Heart right ventricle (tissue), 16 donors: ENCODE measurements at regions not wholly inside any gene's neighbourhood (a gene's known extent, or its start where the extent isn't known, plus 50 kb on each side); places are given as distances from the start of the nearest gene placed in this dataset.

Experiments
- ATAC-seq, 8 donors: fragments of 200-7000 bp; cut with Tn5 transposase; one replicate each; pipeline ENCODE4 v1.9.1; 2020; ENCODE audit warnings: mild to moderate bottlenecking in 8 of 8, moderate library complexity in 8 of 8, moderate number of reproducible peaks in 1 of 8
- DNase-seq, 2 donors: peaks; one replicate each; pipeline ENCODE4 v3.0.0-alpha.2; 2020
- H3K27ac ChIP-seq, 10 donors: fragments of 200-600 bp; sonication (generic) in 2 of 10; one replicate each; pipeline versions ENCODE4 v1.5.0 to v1.8.0; 2020 to 2022; ENCODE audit warnings: mild to moderate bottlenecking in 3 of 10
- H3K27me3 ChIP-seq, 7 donors: fragments of 200-600 bp; one replicate each; pipeline ENCODE4 v1.8.0; 2021 to 2022; ENCODE audit warnings: mild to moderate bottlenecking in 2 of 7
- H3K36me3 ChIP-seq, 9 donors: fragments of 200-600 bp; sonication (generic) in 1 of 9; one replicate each; pipeline versions ENCODE4 v1.5.0 to v1.8.0; 2020 to 2022; ENCODE audit warnings: mild to moderate bottlenecking in 2 of 9
- H3K4me1 ChIP-seq, 9 donors: fragments of 200-600 bp; sonication (generic) in 1 of 9; one replicate each; pipeline versions ENCODE4 v1.5.0 to v1.8.0; 2020 to 2022; ENCODE audit warnings: mild to moderate bottlenecking in 4 of 9
- H3K4me3 ChIP-seq, 10 donors: fragments of 200-600 bp; sonication (generic) in 2 of 10; one replicate each; pipeline versions ENCODE4 v1.5.0 to v1.8.0; 2020 to 2022; ENCODE audit warnings: mild to moderate bottlenecking in 7 of 10, moderate library complexity in 2 of 10
- H3K9me3 ChIP-seq, 11 donors: fragments of 200-600 bp in 10 of 11; sonication (generic) in 2 of 11; one replicate each; pipeline versions ENCODE4 v1.5.0 to v1.8.0; 2013 to 2022; ENCODE audit warnings: mild to moderate bottlenecking in 2 of 11, control low read depth in 1 of 11, moderate library complexity in 1 of 11
- WGBS, 2 donors: extraction: QIAGEN DNeasy Blood & Tissue Kit; methylation state at CpG; one replicate each; pipeline ENCODE4 v1.1.7; 2013; ENCODE audit warnings: inconsistent platforms in 1 of 2; 5-methylcytosine and 5-hydroxymethylcytosine counted together
- intact Hi-C, 10 donors: fragments of 100-400 bp; cut with DNase I; formaldehyde crosslinking; loops; one replicate each; pipeline versions ENCODE4 v1.11.1 to v1.14.2; 2022
- TF ChIP-seq, protein P1 (sequence below), 9 donors: fragments of 200-600 bp; sonication (generic) in 2 of 9; IDR thresholded peaks; one replicate each; pipeline versions ENCODE4 v1.5.0 to v1.8.0; 2021 to 2022; ENCODE audit warnings: antibody characterized with exemption in 9 of 9, mild to moderate bottlenecking in 5 of 9, moderate library complexity in 1 of 9
- donor health status: Arrhythmogenic right ventricular cardiomyopathy.
- donor health status: ischemic (EF 13 %, LVEDD 7.1; RV severe dilation, severe dysfunction).
- donor health status: healthy with polysubstance abuse.
- donor health status: DM: no; HTN: yes; CAD: no.
- donor health status: DM: no; HTN: no; CAD: no.
- donor health status: ischemic (EF 25% LVEDD 6.9; RV normal size, moderate dysfunction).
- donor health status: ischemic (EF 25% LVEDD 5.7; RV mildly dilated, moderate dysfunction).
- donor health status: healthy.
- donor health status: DM: yes; HTN: yes; CAD: no.
- donor health status: Ischemic cardiomyopathy.
- donor health status: ischemic (EF 35%, LVEDD 5.7; RV mildly dilated, moderate dysfunction).
- donor health status: nonischemic (EF 11% LVEDD 7.7; RV severe dilation, severe dysfunction).
- donor health status: DM: yes; HTN: yes; CAD: no.
- donor health status: PGD.
- donor health status: ischemic (EF 29% LVEDD 5.4; RV normal size, mild dysfunction).
- donor health status: nonischemic (EF 23%, LVEDD 6.1; RV moderate dilation, normal function).

DNA sequence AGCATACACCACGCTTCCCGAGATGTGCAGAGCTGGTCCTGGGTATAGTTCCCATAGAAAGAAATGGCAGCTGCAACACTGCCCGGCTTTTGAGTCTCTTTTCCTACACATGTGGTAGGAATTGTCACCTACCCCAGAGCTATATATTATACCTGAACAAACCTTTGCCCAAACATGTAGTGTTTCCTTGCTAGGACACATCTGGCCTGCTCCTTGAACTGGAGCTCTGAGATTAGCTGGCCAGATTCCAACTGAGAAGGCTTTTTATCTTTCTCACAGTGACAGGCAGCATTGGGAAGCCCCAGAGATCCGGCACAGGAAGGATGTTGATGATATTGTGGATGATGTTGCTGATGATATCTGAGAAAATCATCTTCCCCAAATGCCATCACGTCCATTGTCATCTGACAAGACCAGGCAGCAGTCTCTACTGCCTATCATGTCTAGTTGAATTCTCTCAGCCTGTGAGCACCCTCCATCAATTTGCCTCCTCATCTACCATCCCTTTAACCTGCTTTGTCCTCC is 115.0 kb upstream of the SMYD2 start:
- WGBS, 2 donors: 60 to 64% methylated on average over 5 of the region's 5 CpGs
- ATAC-seq (no peak), DNase-seq (no peak)
- TF ChIP-seq, protein P1, sequence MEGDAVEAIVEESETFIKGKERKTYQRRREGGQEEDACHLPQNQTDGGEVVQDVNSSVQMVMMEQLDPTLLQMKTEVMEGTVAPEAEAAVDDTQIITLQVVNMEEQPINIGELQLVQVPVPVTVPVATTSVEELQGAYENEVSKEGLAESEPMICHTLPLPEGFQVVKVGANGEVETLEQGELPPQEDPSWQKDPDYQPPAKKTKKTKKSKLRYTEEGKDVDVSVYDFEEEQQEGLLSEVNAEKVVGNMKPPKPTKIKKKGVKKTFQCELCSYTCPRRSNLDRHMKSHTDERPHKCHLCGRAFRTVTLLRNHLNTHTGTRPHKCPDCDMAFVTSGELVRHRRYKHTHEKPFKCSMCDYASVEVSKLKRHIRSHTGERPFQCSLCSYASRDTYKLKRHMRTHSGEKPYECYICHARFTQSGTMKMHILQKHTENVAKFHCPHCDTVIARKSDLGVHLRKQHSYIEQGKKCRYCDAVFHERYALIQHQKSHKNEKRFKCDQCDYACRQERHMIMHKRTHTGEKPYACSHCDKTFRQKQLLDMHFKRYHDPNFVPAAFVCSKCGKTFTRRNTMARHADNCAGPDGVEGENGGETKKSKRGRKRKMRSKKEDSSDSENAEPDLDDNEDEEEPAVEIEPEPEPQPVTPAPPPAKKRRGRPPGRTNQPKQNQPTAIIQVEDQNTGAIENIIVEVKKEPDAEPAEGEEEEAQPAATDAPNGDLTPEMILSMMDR (IDR thresholded peaks at IDR 0.05): no peak
- intact Hi-C loops: no loop called here
- no peaks in the 10 kb centered on the region for H3K4me1 ChIP-seq
- peaks cover 0 to 23% (median 11%) of the 10 kb centered on the region in 7 donors for H3K27me3 ChIP-seq
- H3K36me3 ChIP-seq: no peaks in the 10 kb centered on the region
- no peaks in the 10 kb centered on the region for H3K9me3 ChIP-seq
- H3K4me3 ChIP-seq: no peak overlapping the region
- H3K27ac ChIP-seq: no peak overlapping the region

DNA sequence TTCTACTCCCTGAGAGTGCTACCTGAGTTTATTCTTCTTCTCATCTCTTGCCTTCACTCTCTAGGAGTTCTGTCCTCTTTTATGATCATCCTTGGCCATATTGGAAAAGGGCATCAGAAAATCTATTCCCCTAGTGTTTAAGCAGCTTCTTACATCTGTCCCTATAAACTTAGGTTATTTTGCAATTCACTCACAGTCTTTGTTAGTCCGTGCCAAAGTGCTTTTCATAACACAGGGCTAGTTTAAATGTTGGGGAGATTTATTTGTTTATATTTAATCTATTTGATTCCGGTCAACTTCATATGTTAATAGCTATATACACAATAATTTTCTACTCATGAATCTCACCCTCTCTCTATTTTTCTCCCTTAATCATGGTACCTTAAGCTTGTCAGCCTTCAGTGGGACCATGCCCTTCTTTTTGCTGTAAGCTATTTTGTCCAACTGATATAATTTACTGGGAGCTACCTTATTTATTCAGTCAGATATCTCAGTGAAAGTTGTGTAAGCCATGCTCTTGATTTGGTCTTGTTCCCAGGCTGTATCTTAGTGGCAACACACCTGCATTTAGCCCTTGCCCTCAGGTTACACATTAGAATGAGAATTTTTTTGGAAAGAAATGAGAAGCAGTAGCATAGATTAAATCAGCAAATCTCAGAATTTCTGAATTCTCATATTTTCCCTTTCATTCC is 106.3 kb upstream of the SMYD2 start:
- Histone ChIP-seq H3K27me3 (peaks cover 0 to 19% (median 9%) of the 10 kb centered on the region in 7 donors), H3K4me1 (no peaks in the 10 kb centered on the region), H3K9me3 (no peaks in the 10 kb centered on the region), H3K27ac (no peak overlapping the region), H3K4me3 (no peak overlapping the region), H3K36me3 (no peaks in the 10 kb centered on the region)
- intact Hi-C loops: no loop called here
- no peak for ATAC-seq
- TF ChIP-seq, protein P1 (IDR thresholded peaks at IDR 0.05): no peak
- 25 to 29% methylated on average over 2 of the region's 2 CpGs for WGBS, 2 donors
- DNase-seq: no peak

DNA sequence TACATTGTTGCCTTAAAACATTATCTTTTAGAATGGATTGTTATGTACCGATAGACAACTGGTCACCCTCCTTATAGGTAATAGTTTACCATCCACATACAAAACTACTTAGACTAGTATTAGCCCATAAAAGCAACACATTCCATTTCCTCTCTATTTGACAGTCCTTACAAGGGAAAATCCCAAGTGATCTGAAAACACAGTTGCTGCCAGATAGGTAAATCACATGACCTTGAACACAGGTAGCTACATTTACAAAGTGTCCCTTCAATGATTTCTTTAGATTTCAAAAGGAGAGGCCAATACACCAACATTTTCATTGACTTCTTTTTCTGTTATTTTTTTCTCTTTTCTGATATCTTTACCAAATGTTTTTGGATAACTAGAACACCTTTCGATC is 102.9 kb upstream of the SMYD2 start:
- no peak for DNase-seq
- no peak overlapping the region for H3K4me3 ChIP-seq
- H3K36me3 ChIP-seq: no peaks in the 10 kb centered on the region
- no peaks in the 10 kb centered on the region for H3K4me1 ChIP-seq
- peaks cover 0 to 34% (median 14%) of the 10 kb centered on the region in 7 donors for H3K27me3 ChIP-seq
- TF ChIP-seq, protein P1 (IDR thresholded peaks at IDR 0.05): no peak
- H3K9me3 ChIP-seq: peaks cover 0 to 4% (median 0%) of the 10 kb centered on the region in 11 donors
- whole genome bisulfite sequencing, 2 donors: 87 to 94% methylated on average over 2 of the region's 2 CpGs
- ATAC-seq: no peak
- H3K27ac ChIP-seq: no peak overlapping the region
- intact Hi-C loops: no loop called here

DNA sequence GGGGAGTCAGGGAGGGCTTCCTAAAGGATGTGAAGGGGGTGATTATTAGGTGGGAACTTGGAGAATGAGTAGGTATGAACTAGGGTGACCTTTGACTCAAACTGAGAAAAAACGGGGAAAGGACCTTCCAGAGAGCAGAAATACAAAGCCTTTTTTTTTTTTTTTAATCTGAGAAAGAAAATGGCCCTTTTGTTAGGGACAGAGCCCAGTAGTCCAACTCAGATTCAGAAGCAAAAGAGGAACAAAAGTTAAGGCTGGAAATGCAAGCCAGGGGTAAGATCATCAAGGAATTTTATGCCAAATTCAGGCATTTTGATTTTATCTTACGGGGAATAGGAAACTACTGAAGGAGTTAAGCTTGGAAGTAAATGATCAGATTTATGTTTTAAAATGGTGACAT is 96.0 kb upstream of the SMYD2 start:
- Histone ChIP-seq H3K36me3 (no peaks in the 10 kb centered on the region), H3K9me3 (peaks cover 0 to 10% (median 0%) of the 10 kb centered on the region in 11 donors), H3K27ac (no peak overlapping the region), H3K4me3 (no peak overlapping the region), H3K27me3 (peaks cover 8 to 82% (median 66%) of the 10 kb centered on the region in 7 donors), H3K4me1 (peaks cover 0 to 9% (median 6%) of the 10 kb centered on the region in 9 donors)
- no peak for ATAC-seq
- intact Hi-C loops: no loop called here
- 57 to 68% methylated on average over 2 of the region's 2 CpGs for WGBS, 2 donors
- no peak for DNase-seq
- TF ChIP-seq, protein P1 (IDR thresholded peaks at IDR 0.05): no peak
